ENCODE measurements at regions not wholly inside any gene's neighbourhood (a gene's known extent, or its start where the extent isn't known, plus 50 kb on each side); places are given as distances from the start of the nearest gene placed in this dataset.

DNA sequence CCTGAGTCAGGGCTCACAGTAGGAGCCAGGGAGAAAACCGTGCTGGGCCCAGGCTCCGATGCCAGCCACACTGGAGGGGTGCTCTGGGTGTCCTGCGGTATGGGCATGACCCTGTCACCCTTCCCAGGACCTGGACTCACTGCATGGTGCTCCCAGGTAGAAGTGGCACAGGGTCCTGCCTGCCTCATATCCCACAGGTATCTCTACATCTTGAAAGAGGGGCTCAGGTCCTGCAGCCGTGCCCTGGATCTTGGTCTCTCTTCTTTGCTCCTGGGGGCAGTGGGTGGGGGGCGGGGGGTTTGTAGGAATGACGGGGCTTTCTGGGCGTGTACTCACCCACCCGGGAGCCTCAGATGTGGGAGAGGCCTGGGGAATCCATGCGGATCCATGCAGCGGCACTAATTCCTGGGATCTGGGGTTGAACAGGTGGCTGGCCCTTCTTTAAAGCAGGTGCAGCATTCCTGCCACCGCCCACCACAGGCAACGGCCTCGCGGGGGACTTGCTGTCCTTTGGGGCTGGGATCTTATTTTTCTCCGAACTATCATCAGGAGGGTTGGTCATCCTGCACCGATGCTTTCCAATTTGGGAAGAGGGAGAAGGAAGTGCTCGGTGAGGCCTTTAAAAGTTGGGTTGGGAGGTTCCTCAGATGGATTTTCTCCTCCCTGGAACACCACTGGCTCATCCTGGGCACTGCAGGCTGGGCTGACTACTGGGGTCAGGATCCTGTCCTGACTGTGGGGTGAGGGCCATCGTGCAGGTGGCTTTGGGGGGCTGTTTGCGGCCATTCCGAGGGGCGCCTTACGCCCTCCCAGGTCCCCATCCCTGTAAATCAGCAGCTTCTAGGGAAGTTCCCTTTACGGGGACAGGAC, 886.4 kb downstream of the BRD1 start:
- TF ChIP-seq, protein P1, sequence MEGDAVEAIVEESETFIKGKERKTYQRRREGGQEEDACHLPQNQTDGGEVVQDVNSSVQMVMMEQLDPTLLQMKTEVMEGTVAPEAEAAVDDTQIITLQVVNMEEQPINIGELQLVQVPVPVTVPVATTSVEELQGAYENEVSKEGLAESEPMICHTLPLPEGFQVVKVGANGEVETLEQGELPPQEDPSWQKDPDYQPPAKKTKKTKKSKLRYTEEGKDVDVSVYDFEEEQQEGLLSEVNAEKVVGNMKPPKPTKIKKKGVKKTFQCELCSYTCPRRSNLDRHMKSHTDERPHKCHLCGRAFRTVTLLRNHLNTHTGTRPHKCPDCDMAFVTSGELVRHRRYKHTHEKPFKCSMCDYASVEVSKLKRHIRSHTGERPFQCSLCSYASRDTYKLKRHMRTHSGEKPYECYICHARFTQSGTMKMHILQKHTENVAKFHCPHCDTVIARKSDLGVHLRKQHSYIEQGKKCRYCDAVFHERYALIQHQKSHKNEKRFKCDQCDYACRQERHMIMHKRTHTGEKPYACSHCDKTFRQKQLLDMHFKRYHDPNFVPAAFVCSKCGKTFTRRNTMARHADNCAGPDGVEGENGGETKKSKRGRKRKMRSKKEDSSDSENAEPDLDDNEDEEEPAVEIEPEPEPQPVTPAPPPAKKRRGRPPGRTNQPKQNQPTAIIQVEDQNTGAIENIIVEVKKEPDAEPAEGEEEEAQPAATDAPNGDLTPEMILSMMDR (IDR thresholded peaks at IDR 0.05), result no peak
- TF ChIP-seq POLR2AphosphoS5 (IDR thresholded peaks at IDR 0.05), result no peak
- no peak for TF ChIP-seq EP300 (IDR thresholded peaks at IDR 0.05)
